GM12878 (cell line): ENCODE measurements at regions not wholly inside any gene's neighbourhood (a gene's known extent, or its start where the extent isn't known, plus 50 kb on each side); places are given as distances from the start of the nearest gene placed in this dataset.

ENCODE experiments used
- CHD2 ChIP-seq: IDR thresholded peaks from 2 replicates; pipeline ENCODE4 v1.6.1; 2011; ENCODE audit warnings: low read depth, low read length, improper control_type of control experiment, borderline replicate concordance
- EED ChIP-seq: sonication (generic); IDR thresholded peaks from 2 replicates; pipeline ENCODE4 v1.6.1; 2016; ENCODE audit warnings: antibody characterized with exemption, low read depth
- EP300 ChIP-seq, 2 experiments: fragments of 150-350 bp in 1 of 2; IDR thresholded peaks; 2 replicates each; pipeline ENCODE4 v1.6.1; 2011 to 2012; ENCODE audit warnings: low read depth in 2 of 2, low read length in 2 of 2, borderline replicate concordance in 1 of 2, improper control_type of control experiment in 1 of 2, inconsistent platforms in 1 of 2; ENCODE audit not compliant: control insufficient read depth in 1 of 2
- GABPA ChIP-seq: IDR thresholded peaks from 2 replicates; pipeline ENCODE4 v1.6.1; 2014; ENCODE audit warnings: antibody characterized with exemption, low read depth, mild to moderate bottlenecking, inconsistent platforms
- KDM1A ChIP-seq: fragments of 200-600 bp; sonication (generic); IDR thresholded peaks from 2 replicates; pipeline ENCODE4 v1.6.1; 2016; ENCODE audit warnings: borderline replicate concordance
- POLR2AphosphoS5 ChIP-seq: IDR thresholded peaks from 2 replicates; pipeline ENCODE4 v1.6.1; 2011; ENCODE audit warnings: mild to moderate bottlenecking, low read length, inconsistent platforms
- TCF7 ChIP-seq: IDR thresholded peaks from 2 replicates; pipeline ENCODE4 v1.6.1; 2014; ENCODE audit warnings: antibody characterized with exemption, borderline replicate concordance
- YY1 ChIP-seq: IDR thresholded peaks from 2 replicates; pipeline ENCODE4 v1.6.1; 2011; ENCODE audit warnings: low read depth, mild to moderate bottlenecking, low read length
- TF ChIP-seq, protein P1 (sequence below), 3 experiments: IDR thresholded peaks in 2 of 3; conservative IDR thresholded peaks in 1 of 3; 2 replicates each; pipeline ENCODE4 v1.5.1; 2011; ENCODE audit warnings: low read depth in 3 of 3, low read length in 3 of 3, mild to moderate bottlenecking in 3 of 3, control low read depth in 2 of 3, moderate library complexity in 2 of 3, inconsistent platforms in 1 of 3, mixed read lengths in 1 of 3; ENCODE audit not compliant: control insufficient read depth in 2 of 3, insufficient read depth in 1 of 3; ENCODE audit errors: extremely low read depth in 1 of 3
- TF ChIP-seq, protein P2 (sequence below): IDR thresholded peaks from 2 replicates; pipeline ENCODE4 v1.6.1; 2012; ENCODE audit warnings: low read depth, low read length, improper control_type of control experiment

DNA sequence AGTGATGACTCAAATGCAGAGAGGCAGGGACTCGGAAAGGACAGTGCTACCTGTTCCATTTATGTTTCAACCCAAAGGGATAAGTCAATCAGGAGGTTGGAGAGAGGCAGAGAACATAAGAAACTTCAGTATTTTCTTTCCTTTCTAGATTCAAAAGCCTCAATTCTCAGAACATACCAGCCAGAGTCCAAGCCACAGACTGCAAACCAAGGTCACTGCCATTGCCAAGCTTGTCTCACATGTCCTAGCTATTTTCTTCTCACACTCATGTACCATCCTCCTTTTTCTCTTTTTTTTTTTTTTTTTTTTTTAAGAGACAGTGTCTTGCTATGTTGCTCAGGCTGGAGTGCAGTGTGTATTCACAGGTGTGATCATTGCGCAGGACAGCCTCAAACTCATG is 111.7 kb upstream of the AKIP1 start:
- TF ChIP-seq YY1 (no peak), KDM1A (no peak), POLR2AphosphoS5 (no peak), GABPA (no peak), EP300 (IDR thresholded peaks at IDR 0.05; ENCODE audit: borderline replicate concordance in 1 of 2, control insufficient read depth in 1 of 2, low read depth in 2 of 2, low read length in 2 of 2) (no peak), CHD2 (no peak), TCF7 (no peak), EED (no peak)
- TF ChIP-seq, protein P1, sequence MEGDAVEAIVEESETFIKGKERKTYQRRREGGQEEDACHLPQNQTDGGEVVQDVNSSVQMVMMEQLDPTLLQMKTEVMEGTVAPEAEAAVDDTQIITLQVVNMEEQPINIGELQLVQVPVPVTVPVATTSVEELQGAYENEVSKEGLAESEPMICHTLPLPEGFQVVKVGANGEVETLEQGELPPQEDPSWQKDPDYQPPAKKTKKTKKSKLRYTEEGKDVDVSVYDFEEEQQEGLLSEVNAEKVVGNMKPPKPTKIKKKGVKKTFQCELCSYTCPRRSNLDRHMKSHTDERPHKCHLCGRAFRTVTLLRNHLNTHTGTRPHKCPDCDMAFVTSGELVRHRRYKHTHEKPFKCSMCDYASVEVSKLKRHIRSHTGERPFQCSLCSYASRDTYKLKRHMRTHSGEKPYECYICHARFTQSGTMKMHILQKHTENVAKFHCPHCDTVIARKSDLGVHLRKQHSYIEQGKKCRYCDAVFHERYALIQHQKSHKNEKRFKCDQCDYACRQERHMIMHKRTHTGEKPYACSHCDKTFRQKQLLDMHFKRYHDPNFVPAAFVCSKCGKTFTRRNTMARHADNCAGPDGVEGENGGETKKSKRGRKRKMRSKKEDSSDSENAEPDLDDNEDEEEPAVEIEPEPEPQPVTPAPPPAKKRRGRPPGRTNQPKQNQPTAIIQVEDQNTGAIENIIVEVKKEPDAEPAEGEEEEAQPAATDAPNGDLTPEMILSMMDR (IDR thresholded peaks at IDR 0.05 in 2 of 3, conservative IDR thresholded peaks at IDR 0.05 in 1 of 3; ENCODE audit: control insufficient read depth in 2 of 3, extremely low read depth in 1 of 3, insufficient read depth in 1 of 3, low read depth in 3 of 3, low read length in 3 of 3): no peak
- TF ChIP-seq, protein P2, sequence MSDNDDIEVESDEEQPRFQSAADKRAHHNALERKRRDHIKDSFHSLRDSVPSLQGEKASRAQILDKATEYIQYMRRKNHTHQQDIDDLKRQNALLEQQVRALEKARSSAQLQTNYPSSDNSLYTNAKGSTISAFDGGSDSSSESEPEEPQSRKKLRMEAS: no peak
